A549 (cell line): ENCODE measurements at regions not wholly inside any gene's neighbourhood (a gene's known extent, or its start where the extent isn't known, plus 50 kb on each side); places are given as distances from the start of the nearest gene placed in this dataset.

Experiments used
- ATAC-seq, 2 experiments: fragments of 200-7000 bp in 1 of 2; fragments of >200 bp in 1 of 2; cut with Nextera tagmentation in 1 of 2; cut with Tn5 transposase in 1 of 2; 3 replicates each; pipeline versions ENCODE4 v1.8.0 to v1.9.1; 2018 to 2020; ENCODE audit warnings: mild to moderate bottlenecking in 1 of 2, moderate library complexity in 1 of 2
- CTCF ChIA-PET: fragments of 300-600 bp; sonication (Branson Sonifier 250); formaldehyde crosslinking; extraction: SDS; loops from one replicate; lab custom pipeline; 2021; ENCODE audit warnings: antibody characterized with exemption, inconsistent platforms; lab: Yijun Ruan, JAX
- POLR2A ChIA-PET: fragments of 350-600 bp; formaldehyde crosslinking; extraction: SDS; loops from one replicate; lab custom pipeline; 2021; ENCODE audit warnings: antibody characterized with exemption, inconsistent platforms; lab: Yijun Ruan, JAX
- DNase-seq, 2 experiments: peaks; one replicate each; pipeline versions ENCODE4 v3.0.0 to v3.0.0-alpha.2; 2011 to 2016; ENCODE audit warnings: low read depth in 1 of 2, low spot score in 1 of 2
- FAIRE-seq: peaks from 2 replicates; lab custom pipeline; 2011; peaks lifted over from hg19 to GRCh38; lab: Jason Lieb, UNC
- H3K27ac ChIP-seq, 2 experiments: fragments of >200 bp; sonication (Bioruptor Twin); formaldehyde crosslinking; 3 replicates each; pipeline ENCODE4 v1.5.1; 2016 to 2017
- H3K4me1 ChIP-seq: fragments of >200 bp; sonication (Bioruptor Twin); formaldehyde crosslinking; 3 replicates; pipeline ENCODE4 v1.6.1; 2016
- H3K4me2 ChIP-seq: fragments of >200 bp; sonication (Bioruptor Twin); formaldehyde crosslinking; 3 replicates; pipeline ENCODE4 v1.6.1; 2016
- H3K4me3 ChIP-seq: fragments of >200 bp; sonication (Bioruptor Twin); formaldehyde crosslinking; 3 replicates; pipeline ENCODE4 v1.5.1; 2016
- H3K9me3 ChIP-seq: fragments of >200 bp; sonication (Bioruptor Twin); formaldehyde crosslinking; 3 replicates; pipeline ENCODE4 v1.6.1; 2016
- BHLHE40 ChIP-seq: IDR thresholded peaks from 2 replicates; pipeline ENCODE4 v1.6.1; 2012; ENCODE audit warnings: low read depth, low read length, inconsistent platforms
- EHF ChIP-seq: fragments of 250-450 bp; sonication (Bioruptor Pico); IDR thresholded peaks from 2 replicates; pipeline ENCODE4 v1.5.0; 2020; ENCODE audit warnings: mild to moderate bottlenecking
- EHMT2 ChIP-seq: fragments of 200-600 bp; sonication (generic); IDR thresholded peaks from 2 replicates; pipeline ENCODE4 v1.6.1; 2016; ENCODE audit warnings: antibody characterized with exemption, low read depth, mild to moderate bottlenecking, moderate library complexity
- EP300 ChIP-seq, 2 experiments: fragments of >200 bp; sonication (Bioruptor Twin); formaldehyde crosslinking; IDR thresholded peaks; 2 replicates in 1 of 2; 3 replicates in 1 of 2; pipeline ENCODE4 v1.6.1; 2016 to 2017
- FOSL2 ChIP-seq, 2 experiments: fragments of 450-650 bp in 1 of 2; fragments of >200 bp in 1 of 2; sonication (Bioruptor Twin) in 1 of 2; formaldehyde crosslinking; IDR thresholded peaks; 2 replicates each; pipeline versions ENCODE4 v1.5.0 to v1.6.1; 2016 to 2020; ENCODE audit warnings: mild to moderate bottlenecking in 1 of 2, moderate library complexity in 1 of 2
- HMGXB4 ChIP-seq: fragments of 250-450 bp; sonication (Bioruptor Pico); IDR thresholded peaks from 2 replicates; pipeline ENCODE4 v1.5.0; 2021; ENCODE audit warnings: mild to moderate bottlenecking, moderate library complexity, borderline replicate concordance
- HOXA7 ChIP-seq: fragments of 250-450 bp; sonication (Bioruptor Pico); IDR thresholded peaks from 2 replicates; pipeline ENCODE4 v1.5.0; 2020; ENCODE audit warnings: mild to moderate bottlenecking, moderate library complexity
- JUN ChIP-seq, 2 experiments: fragments of >200 bp; sonication (Bioruptor Twin); formaldehyde crosslinking; IDR thresholded peaks; 2 replicates in 1 of 2; 3 replicates in 1 of 2; pipeline ENCODE4 v1.6.1; 2016 to 2017
- JUNB ChIP-seq: fragments of >200 bp; sonication (Bioruptor Twin); formaldehyde crosslinking; IDR thresholded peaks from 2 replicates; pipeline ENCODE4 v1.6.1; 2016
- KDM1A ChIP-seq: fragments of 200-600 bp; sonication (generic); IDR thresholded peaks from 2 replicates; pipeline ENCODE4 v1.6.1; 2016; ENCODE audit warnings: low read depth, mild to moderate bottlenecking
- KDM5A ChIP-seq: fragments of 200-600 bp; sonication (generic); IDR thresholded peaks from 2 replicates; pipeline ENCODE4 v1.6.1; 2016; ENCODE audit warnings: antibody characterized with exemption, mild to moderate bottlenecking
- MAFK ChIP-seq: fragments of 450-650 bp; IDR thresholded peaks from 2 replicates; pipeline ENCODE4 v1.6.1; 2014; ENCODE audit not compliant: partially characterized antibody
- MAX ChIP-seq: IDR thresholded peaks from 2 replicates; pipeline ENCODE4 v1.6.1; 2012
- MAZ ChIP-seq: fragments of 150-350 bp; IDR thresholded peaks from 2 replicates; pipeline ENCODE4 v1.6.1; 2014; ENCODE audit warnings: antibody characterized with exemption, low read depth, low read length, borderline replicate concordance
- NFE2L2 ChIP-seq: fragments of 150-350 bp; conservative IDR thresholded peaks from 2 replicates; pipeline ENCODE4 v1.6.1; 2014; ENCODE audit warnings: low read length
- NPAS2 ChIP-seq: fragments of 250-450 bp; sonication (Bioruptor Pico); IDR thresholded peaks from 2 replicates; pipeline ENCODE4 v1.8.0; 2022; ENCODE audit warnings: mild to moderate bottlenecking, moderate library complexity, borderline replicate concordance
- NR3C1 ChIP-seq: fragments of >200 bp; sonication (Bioruptor Twin); formaldehyde crosslinking; IDR thresholded peaks from 3 replicates; pipeline ENCODE4 v1.6.1; 2017
- POLR2AphosphoS2 ChIP-seq: conservative IDR thresholded peaks from 2 replicates; pipeline ENCODE4 v1.6.1; 2012; ENCODE audit warnings: low read length, improper control_type of control experiment, inconsistent platforms
- RAD21 ChIP-seq, 2 experiments: fragments of >200 bp in 1 of 2; sonication (Bioruptor Twin) in 1 of 2; formaldehyde crosslinking in 1 of 2; IDR thresholded peaks in 1 of 2; conservative IDR thresholded peaks in 1 of 2; 2 replicates in 1 of 2; 3 replicates in 1 of 2; pipeline ENCODE4 v1.6.1; 2012 to 2018; ENCODE audit warnings: inconsistent platforms in 1 of 2
- RARB ChIP-seq: fragments of 250-450 bp; sonication (Bioruptor Pico); IDR thresholded peaks from 2 replicates; pipeline ENCODE4 v1.8.0; 2021; ENCODE audit warnings: mild to moderate bottlenecking, moderate library complexity
- RCOR1 ChIP-seq: fragments of 150-350 bp; IDR thresholded peaks from 2 replicates; pipeline ENCODE4 v1.6.1; 2014; ENCODE audit warnings: antibody characterized with exemption, low read length, low read depth
- SMC3 ChIP-seq: fragments of >200 bp; sonication (Bioruptor Twin); formaldehyde crosslinking; IDR thresholded peaks from 3 replicates; pipeline ENCODE4 v1.6.1; 2018; ENCODE audit warnings: inconsistent platforms
- SREBF2 ChIP-seq: fragments of 450-650 bp; IDR thresholded peaks from 2 replicates; pipeline ENCODE4 v1.6.1; 2014; ENCODE audit warnings: mild to moderate bottlenecking, moderate library complexity
- ZNF302 ChIP-seq: fragments of 250-450 bp; sonication (Bioruptor Pico); IDR thresholded peaks from 2 replicates; pipeline ENCODE4 v1.9.0; 2021; ENCODE audit warnings: inconsistent platforms, mild to moderate bottlenecking, moderate library complexity
- WGBS: methylation state at CpG from one replicate; pipeline ENCODE4 v1.1.6; 2017; ENCODE audit errors: missing lambda C conversion rate; 5-methylcytosine and 5-hydroxymethylcytosine counted together
- TF ChIP-seq, protein P1 (sequence below): IDR thresholded peaks from 2 replicates; pipeline ENCODE4 v1.6.1; 2012
- TF ChIP-seq, protein P2 (sequence below): IDR thresholded peaks from 2 replicates; pipeline ENCODE4 v1.6.1; 2012; ENCODE audit warnings: low read depth, borderline replicate concordance
- TF ChIP-seq, protein P3 (sequence below): fragments of >200 bp; sonication (Bioruptor Twin); formaldehyde crosslinking; IDR thresholded peaks from 2 replicates; pipeline ENCODE4 v1.6.1; 2016
- TF ChIP-seq, protein P4 (sequence below): fragments of 200-600 bp; sonication (generic); IDR thresholded peaks from 2 replicates; pipeline ENCODE4 v1.6.1; 2016; ENCODE audit warnings: antibody characterized with exemption, mild to moderate bottlenecking, moderate library complexity

DNA sequence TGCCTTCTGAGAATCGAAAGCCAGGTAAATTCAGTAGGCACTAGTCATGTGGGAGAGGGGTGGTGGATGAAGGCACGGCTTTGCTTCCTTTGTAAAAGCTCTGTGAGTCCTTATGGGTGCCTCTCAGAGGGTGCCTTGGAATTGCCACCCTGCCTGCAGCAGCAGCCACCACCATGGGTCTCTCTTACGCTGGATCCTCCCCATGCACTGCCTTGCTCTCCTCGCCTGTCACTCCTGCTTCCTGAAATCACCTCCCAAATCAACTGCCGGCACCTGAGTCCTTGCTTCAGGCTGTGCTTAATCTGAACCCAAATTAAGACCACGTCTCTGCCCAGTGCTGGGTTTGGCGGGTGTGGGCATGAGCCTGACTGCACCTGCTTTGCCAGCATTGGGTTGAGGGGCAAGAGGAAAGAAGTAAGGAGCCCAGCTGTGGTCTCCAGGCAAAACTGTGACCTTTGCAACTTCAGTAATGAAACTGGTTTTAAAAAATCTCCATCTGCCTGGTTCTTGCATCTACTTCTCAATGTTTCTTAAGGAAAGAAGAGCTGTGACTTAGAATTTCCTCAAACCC, 55.9 kb upstream of the CLMN start:
- ATAC-seq = peak; percentile 25 to 56; a peak in 1 of 6 replicates

GRCh38 chr14:95374239-95374997, 54.7 kb upstream of the CLMN start:
- Histone ChIP-seq H3K9me3 (peaks cover 17% of the 10 kb centered on the region), H3K27ac (no peak overlapping the region), H3K4me1 (no peaks in the 10 kb centered on the region), H3K4me3 (no peak overlapping the region), H3K4me2 (no peak overlapping the region)
- WGBS = 54% methylated on average over 2 of the region's 2 CpGs
- POLR2A ChIA-PET = no interaction called here
- CTCF ChIA-PET = no interaction called here
- peak in 1 of 2 experiments; percentile 20; a peak in 1 of 6 replicates for ATAC-seq
- no peak for FAIRE-seq
- no peak for DNase-seq
- no peak for TF ChIP-seq NPAS2 (CRISPR knock-in tag)
- TF ChIP-seq JUN (IDR thresholded peaks at IDR 0.05) = no peak
- TF ChIP-seq RAD21 (conservative IDR thresholded peaks at IDR 0.05 in 1 of 2, IDR thresholded peaks at IDR 0.05 in 1 of 2) = no peak
- no peak for TF ChIP-seq MAZ
- TF ChIP-seq FOSL2 (IDR thresholded peaks at IDR 0.05) = no peak
- no peak for TF ChIP-seq FOSL2 (CRISPR knock-in tag; IDR thresholded peaks at IDR 0.05)
- no peak for TF ChIP-seq BHLHE40
- TF ChIP-seq EHMT2 = no peak
- no peak for TF ChIP-seq HMGXB4 (CRISPR knock-in tag)
- TF ChIP-seq POLR2AphosphoS2 = no peak
- no peak for TF ChIP-seq RCOR1
- no peak for TF ChIP-seq EP300 (IDR thresholded peaks at IDR 0.05)
- TF ChIP-seq SMC3 = no peak
- TF ChIP-seq, protein P1, sequence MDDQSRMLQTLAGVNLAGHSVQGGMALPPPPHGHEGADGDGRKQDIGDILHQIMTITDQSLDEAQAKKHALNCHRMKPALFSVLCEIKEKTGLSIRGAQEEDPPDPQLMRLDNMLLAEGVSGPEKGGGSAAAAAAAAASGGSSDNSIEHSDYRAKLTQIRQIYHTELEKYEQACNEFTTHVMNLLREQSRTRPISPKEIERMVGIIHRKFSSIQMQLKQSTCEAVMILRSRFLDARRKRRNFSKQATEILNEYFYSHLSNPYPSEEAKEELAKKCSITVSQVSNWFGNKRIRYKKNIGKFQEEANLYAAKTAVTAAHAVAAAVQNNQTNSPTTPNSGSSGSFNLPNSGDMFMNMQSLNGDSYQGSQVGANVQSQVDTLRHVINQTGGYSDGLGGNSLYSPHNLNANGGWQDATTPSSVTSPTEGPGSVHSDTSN = no peak
- TF ChIP-seq MAFK = no peak

More for the DNA sequence above, 55.9 kb upstream of the CLMN start:
- no peak overlapping the region for H3K27ac ChIP-seq
- whole genome bisulfite sequencing = 19% methylated on average over 7 of the region's 7 CpGs
- peaks cover 29% of the 10 kb centered on the region for H3K9me3 ChIP-seq
- H3K4me2 ChIP-seq = no peak overlapping the region
- POLR2A ChIA-PET = no interaction called here
- H3K4me3 ChIP-seq = no peak overlapping the region
- TF ChIP-seq NPAS2 (CRISPR knock-in tag) = no peak
- no peak for TF ChIP-seq ZNF302 (CRISPR knock-in tag)
- TF ChIP-seq NFE2L2 = no peak
- TF ChIP-seq NR3C1 = no peak
- TF ChIP-seq, protein P1 = no peak
- TF ChIP-seq EHF (CRISPR knock-in tag) = no peak
- no peak for TF ChIP-seq SREBF2
- no peak for TF ChIP-seq MAZ
- TF ChIP-seq JUNB = no peak
- no peak for TF ChIP-seq HOXA7 (CRISPR knock-in tag)
- TF ChIP-seq, protein P2, sequence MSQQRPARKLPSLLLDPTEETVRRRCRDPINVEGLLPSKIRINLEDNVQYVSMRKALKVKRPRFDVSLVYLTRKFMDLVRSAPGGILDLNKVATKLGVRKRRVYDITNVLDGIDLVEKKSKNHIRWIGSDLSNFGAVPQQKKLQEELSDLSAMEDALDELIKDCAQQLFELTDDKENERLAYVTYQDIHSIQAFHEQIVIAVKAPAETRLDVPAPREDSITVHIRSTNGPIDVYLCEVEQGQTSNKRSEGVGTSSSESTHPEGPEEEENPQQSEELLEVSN = no peak
- TF ChIP-seq MAX = no peak
- TF ChIP-seq KDM1A = no peak
- TF ChIP-seq, protein P3, sequence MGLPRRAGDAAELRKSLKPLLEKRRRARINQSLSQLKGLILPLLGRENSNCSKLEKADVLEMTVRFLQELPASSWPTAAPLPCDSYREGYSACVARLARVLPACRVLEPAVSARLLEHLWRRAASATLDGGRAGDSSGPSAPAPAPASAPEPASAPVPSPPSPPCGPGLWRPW = no peak
- TF ChIP-seq MAFK = no peak
- TF ChIP-seq KDM5A = no peak
- TF ChIP-seq RARB (CRISPR knock-in tag) = no peak
- no peak for TF ChIP-seq EP300 (IDR thresholded peaks at IDR 0.05)
- TF ChIP-seq, protein P4, sequence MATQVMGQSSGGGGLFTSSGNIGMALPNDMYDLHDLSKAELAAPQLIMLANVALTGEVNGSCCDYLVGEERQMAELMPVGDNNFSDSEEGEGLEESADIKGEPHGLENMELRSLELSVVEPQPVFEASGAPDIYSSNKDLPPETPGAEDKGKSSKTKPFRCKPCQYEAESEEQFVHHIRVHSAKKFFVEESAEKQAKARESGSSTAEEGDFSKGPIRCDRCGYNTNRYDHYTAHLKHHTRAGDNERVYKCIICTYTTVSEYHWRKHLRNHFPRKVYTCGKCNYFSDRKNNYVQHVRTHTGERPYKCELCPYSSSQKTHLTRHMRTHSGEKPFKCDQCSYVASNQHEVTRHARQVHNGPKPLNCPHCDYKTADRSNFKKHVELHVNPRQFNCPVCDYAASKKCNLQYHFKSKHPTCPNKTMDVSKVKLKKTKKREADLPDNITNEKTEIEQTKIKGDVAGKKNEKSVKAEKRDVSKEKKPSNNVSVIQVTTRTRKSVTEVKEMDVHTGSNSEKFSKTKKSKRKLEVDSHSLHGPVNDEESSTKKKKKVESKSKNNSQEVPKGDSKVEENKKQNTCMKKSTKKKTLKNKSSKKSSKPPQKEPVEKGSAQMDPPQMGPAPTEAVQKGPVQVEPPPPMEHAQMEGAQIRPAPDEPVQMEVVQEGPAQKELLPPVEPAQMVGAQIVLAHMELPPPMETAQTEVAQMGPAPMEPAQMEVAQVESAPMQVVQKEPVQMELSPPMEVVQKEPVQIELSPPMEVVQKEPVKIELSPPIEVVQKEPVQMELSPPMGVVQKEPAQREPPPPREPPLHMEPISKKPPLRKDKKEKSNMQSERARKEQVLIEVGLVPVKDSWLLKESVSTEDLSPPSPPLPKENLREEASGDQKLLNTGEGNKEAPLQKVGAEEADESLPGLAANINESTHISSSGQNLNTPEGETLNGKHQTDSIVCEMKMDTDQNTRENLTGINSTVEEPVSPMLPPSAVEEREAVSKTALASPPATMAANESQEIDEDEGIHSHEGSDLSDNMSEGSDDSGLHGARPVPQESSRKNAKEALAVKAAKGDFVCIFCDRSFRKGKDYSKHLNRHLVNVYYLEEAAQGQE = no peak
- TF ChIP-seq, all 56 proteins: peak for 0
- CTCF ChIA-PET = no interaction called here
- DNase-seq (no peak), FAIRE-seq (no peak)
- no peaks in the 10 kb centered on the region for H3K4me1 ChIP-seq
